ENCODE measurements at regions not wholly inside any gene's neighbourhood (a gene's known extent, or its start where the extent isn't known, plus 50 kb on each side); places are given as distances from the start of the nearest gene placed in this dataset.

- no peak for DNase-seq (ENCODE audit: low spot score)
- in situ Hi-C loops (cut with HindIII; ENCODE audit: low sequenced_read_pairs): no loop called here
Observed at GRCh38 chr18:45357686-45358470, 257.4 kb upstream of the SLC14A2 start.

GRCh38 chr18:45359275-45360009 is 255.8 kb upstream of the SLC14A2 start:
- DNase-seq (ENCODE audit: low spot score): peak; percentile 41
- in situ Hi-C loops (cut with HindIII; ENCODE audit: low sequenced_read_pairs): no loop called here

- in situ Hi-C loops (cut with HindIII; ENCODE audit: low sequenced_read_pairs): no loop called here
- no peak for DNase-seq (ENCODE audit: low spot score)
Observed at GRCh38 chr18:45361125-45361851, 254.0 kb upstream of the SLC14A2 start.

GRCh38 chr18:45363196-45363595 is 252.1 kb upstream of the SLC14A2 start:
- in situ Hi-C loops (cut with HindIII; ENCODE audit: low sequenced_read_pairs): no loop called here

DNA sequence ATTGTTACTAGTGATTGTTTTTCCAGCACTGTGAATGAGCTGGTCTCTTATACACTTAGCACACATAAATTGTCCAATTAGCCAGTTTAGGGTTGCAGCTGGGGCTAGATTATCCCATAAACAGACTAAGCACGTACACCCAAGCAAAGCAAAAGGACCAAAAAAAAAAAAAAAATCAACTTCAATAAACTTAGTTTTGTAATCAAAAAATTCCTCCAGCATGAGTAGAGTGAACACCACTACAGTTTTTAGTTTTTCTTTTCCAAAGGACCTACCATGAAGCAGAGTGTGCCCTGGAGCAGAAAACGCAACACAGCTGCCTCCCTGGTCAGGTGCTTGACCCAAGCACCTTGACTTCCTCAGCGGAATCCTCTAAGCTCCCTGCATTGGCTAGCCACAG is 249.4 kb upstream of the SLC14A2 start:
- in situ Hi-C loops (cut with HindIII; ENCODE audit: low sequenced_read_pairs): no loop called here
- no peak for DNase-seq (ENCODE audit: low spot score)

More at GRCh38 chr18:45363196-45363595, 252.1 kb upstream of the SLC14A2 start:
- no peak for DNase-seq (ENCODE audit: low spot score)

DNA sequence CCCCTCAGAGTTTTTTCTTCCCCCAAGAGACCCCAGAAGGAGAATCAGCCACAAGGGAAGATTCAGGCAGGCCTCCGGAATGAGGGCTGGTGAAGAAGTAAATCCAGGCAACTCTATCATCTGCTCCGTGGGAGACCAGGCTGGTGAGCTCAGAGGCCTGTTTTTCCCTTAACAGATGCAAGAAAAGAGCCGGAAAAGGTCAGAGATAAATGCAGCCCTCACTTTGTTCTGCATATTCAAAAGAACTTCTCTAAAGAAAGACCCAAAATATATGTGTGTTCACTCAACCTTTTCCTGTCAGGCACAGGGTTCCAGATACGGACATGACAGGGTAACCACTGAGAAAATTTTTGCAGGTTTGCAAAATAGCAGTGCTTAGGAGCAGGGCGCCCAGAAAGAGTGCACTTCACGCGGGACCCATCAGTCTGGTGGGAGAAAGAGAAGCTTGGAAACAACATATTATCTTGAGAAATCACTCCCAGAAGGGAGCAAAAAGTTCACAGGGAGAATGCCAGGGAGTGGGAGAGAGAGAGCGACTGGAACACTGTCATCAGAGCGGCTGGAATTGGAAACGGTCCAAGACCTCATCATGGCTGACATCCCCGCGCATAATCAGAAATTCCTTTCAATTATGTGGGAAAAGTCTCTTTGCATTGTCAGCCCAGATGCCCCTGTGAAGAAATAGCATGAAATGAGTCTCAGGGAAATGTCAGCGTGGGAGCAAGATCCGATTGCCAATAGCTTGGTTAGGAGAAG is 244.8 kb upstream of the SLC14A2 start:
- DNase-seq (ENCODE audit: low spot score): no peak
- in situ Hi-C loops (cut with HindIII; ENCODE audit: low sequenced_read_pairs): no loop called here

DNA sequence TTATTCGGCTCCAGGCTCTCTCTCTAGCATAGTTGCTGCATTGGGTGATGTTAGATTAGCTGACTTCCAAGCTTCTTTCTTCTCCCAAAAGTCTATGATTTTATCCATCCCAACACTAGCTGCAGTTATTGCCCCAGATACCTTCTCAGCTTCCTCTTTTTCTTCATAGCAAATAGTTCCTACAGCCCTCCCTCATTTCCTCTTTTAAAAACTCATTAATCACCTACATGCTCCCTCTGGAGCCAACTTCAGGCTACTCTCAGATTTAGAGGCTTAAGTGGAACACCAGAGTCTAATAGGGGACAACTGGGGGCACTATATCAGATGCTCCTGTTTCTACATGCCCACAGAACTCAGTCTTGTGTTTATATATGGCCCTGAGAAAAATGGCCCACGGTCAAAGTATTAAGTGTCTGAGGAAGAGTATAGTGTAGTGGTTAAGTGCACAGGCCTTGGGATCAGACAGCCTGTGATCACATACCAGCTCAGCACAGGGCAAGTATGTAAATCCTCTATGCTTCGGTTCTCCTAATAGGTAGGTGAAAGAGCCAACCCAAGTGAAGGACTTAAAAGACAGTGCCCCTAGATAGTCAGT is 241.9 kb upstream of the SLC14A2 start:
- DNase-seq (ENCODE audit: low spot score): no peak
- in situ Hi-C loops (cut with HindIII; ENCODE audit: low sequenced_read_pairs): no loop called here

- DNase-seq (ENCODE audit: low spot score): no peak
- in situ Hi-C loops (cut with HindIII; ENCODE audit: low sequenced_read_pairs): no loop called here
Observed at GRCh38 chr18:45374236-45374635, 241.0 kb upstream of the SLC14A2 start.

- in situ Hi-C loops (cut with HindIII; ENCODE audit: low sequenced_read_pairs): no loop called here
- DNase-seq (ENCODE audit: low spot score): no peak
Observed at GRCh38 chr18:45374878-45375630, 240.2 kb upstream of the SLC14A2 start.

GRCh38 chr18:45376193-45376592 is 239.1 kb upstream of the SLC14A2 start:
- in situ Hi-C loops (cut with HindIII; ENCODE audit: low sequenced_read_pairs): no loop called here
- DNase-seq (ENCODE audit: low spot score): no peak

- in situ Hi-C loops (cut with HindIII; ENCODE audit: low sequenced_read_pairs): no loop called here
- no peak for DNase-seq (ENCODE audit: low spot score)
Observed at GRCh38 chr18:45378308-45378707, 237.0 kb upstream of the SLC14A2 start.

DNA sequence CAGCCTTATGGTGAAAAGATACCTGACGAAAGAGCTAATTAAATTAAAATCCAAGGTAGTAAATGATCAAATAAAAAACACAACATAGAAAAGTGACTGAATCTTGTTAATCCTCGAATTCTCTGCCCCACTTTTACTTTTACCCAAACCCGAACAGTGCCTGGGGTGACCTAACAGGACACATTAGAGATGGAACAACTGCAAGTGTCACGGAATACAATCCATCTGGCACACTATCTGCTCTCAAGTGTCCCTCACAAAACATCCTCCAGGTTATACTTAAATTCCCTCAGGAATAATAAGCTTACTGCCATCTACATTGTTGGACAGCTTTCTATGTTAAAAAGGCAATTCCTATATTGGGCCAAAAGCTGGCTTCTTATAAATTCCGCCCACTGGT is 236.3 kb upstream of the SLC14A2 start:
- DNase-seq (ENCODE audit: low spot score): no peak
- in situ Hi-C loops (cut with HindIII; ENCODE audit: low sequenced_read_pairs): no loop called here

GRCh38 chr18:45379903-45380302 is 235.4 kb upstream of the SLC14A2 start:
- in situ Hi-C loops (cut with HindIII; ENCODE audit: low sequenced_read_pairs): no loop called here
- no peak for DNase-seq (ENCODE audit: low spot score)

- DNase-seq (ENCODE audit: low spot score): no peak
- in situ Hi-C loops (cut with HindIII; ENCODE audit: low sequenced_read_pairs): no loop called here
Observed at GRCh38 chr18:45381282-45381681, 234.0 kb upstream of the SLC14A2 start.

DNA sequence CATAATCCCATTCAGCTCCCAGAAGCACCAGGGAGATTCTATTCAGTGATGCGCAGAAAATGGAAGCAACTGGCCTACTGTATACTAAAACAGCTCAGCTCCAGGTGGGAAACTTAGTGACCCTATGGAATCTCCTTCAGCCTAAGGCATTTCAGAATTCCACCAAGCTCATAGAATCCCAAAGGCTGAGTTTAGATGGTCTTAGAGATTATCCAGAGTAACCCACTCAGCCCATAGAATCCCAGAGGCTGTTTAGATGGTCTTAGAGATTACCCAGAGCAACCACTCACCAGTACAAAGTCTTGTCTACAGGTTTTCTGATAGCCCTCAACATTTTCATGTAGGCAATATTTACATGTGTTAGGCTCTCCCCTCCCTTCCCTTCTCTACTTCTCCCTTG is 232.0 kb upstream of the SLC14A2 start:
- in situ Hi-C loops (cut with HindIII; ENCODE audit: low sequenced_read_pairs): no loop called here
- DNase-seq (ENCODE audit: low spot score): no peak

GRCh38 chr18:45384137-45384961 is 230.9 kb upstream of the SLC14A2 start:
- in situ Hi-C loops (cut with HindIII; ENCODE audit: low sequenced_read_pairs): no loop called here
- peak; percentile 49 for DNase-seq (ENCODE audit: low spot score)

GRCh38 chr18:45384962-45385315 is 230.3 kb upstream of the SLC14A2 start:
- in situ Hi-C loops (cut with HindIII; ENCODE audit: low sequenced_read_pairs): no loop called here
- no peak for DNase-seq (ENCODE audit: low spot score)
